ENCODE measurements at regions not wholly inside any gene's neighbourhood (a gene's known extent, or its start where the extent isn't known, plus 50 kb on each side); places are given as distances from the start of the nearest gene placed in this dataset.
"Not testable (repeated sequence)": the region's sequence is repeated elsewhere in the genome, so short reads cannot be mapped to it uniquely, and the experiment has no call there.

DNA sequence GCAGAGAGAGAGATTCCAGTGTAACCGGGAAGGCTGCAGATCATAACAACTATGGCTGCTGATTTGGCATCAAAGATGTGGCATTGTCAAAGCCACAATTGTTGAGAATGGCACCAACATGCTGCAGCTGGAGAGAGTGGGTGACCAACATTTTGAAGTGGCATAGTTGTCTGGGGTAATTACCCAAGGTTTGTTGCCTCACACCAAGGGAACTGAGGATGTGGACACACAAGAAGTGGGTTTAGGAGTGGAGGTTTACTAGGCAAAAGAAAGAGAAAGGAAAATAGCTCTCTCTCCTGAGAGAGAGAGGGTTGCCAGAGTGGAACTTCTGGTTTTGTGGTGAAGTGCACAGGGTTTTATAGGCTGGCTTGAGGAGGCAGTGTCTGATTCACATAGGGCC lies 126.6 kb downstream of the FAM72C start:
- TF ChIP-seq CTCF (IDR thresholded peaks at IDR 0.05 in 4 of 5, conservative IDR thresholded peaks at IDR 0.05 in 1 of 5); POLR2A (IDR thresholded peaks at IDR 0.05): not testable (repeated sequence)

All from gastrocnemius medialis (tissue), 4 donors.